Activated naive CD8-positive, alpha-beta T cell treated with anti-CD3 and anti-CD28 coated beads, Interleukin-2, amount 10 ng/mL, durations not matched to agents 7 days and 5 days (primary cell): ENCODE measurements at regions not wholly inside any gene's neighbourhood (a gene's known extent, or its start where the extent isn't known, plus 50 kb on each side); places are given as distances from the start of the nearest gene placed in this dataset.

ENCODE experiments used
- ATAC-seq: fragments of 150-1000 bp; cut with Tn5 transposase; one replicate; pipeline ENCODE4 v1.10.0; 2021; ENCODE audit warnings: low read depth, moderate library complexity
- POLR2A ChIA-PET: fragments of 350-600 bp; sonication (Branson Sonifier 250); formaldehyde crosslinking; loops from one replicate; lab custom pipeline; 2021; ENCODE audit warnings: antibody characterized with exemption; lab: Charles Lee
- DNase-seq: peaks from one replicate; pipeline ENCODE4 v3.0.0; 2021
- H3K27ac Mint-ChIP-seq: one replicate; pipeline ENCODE4 v1.8.0; 2022; ENCODE audit warnings: mild to moderate bottlenecking, mixed read lengths
- H3K27me3 Mint-ChIP-seq: one replicate; pipeline ENCODE4 v1.8.0; 2022; ENCODE audit warnings: mild to moderate bottlenecking, moderate library complexity, mixed read lengths
- H3K36me3 Mint-ChIP-seq: one replicate; pipeline ENCODE4 v1.8.0; 2021; ENCODE audit warnings: mild to moderate bottlenecking, mixed read lengths
- H3K4me1 Mint-ChIP-seq: one replicate; pipeline ENCODE4 v1.8.0; 2021; ENCODE audit warnings: mixed read lengths
- H3K4me3 Mint-ChIP-seq: one replicate; pipeline ENCODE4 v1.8.0; 2022; ENCODE audit warnings: mild to moderate bottlenecking, moderate library complexity, mixed read lengths
- H3K9me3 Mint-ChIP-seq: one replicate; pipeline ENCODE4 v1.8.0; 2021; ENCODE audit warnings: mixed read lengths

DNA sequence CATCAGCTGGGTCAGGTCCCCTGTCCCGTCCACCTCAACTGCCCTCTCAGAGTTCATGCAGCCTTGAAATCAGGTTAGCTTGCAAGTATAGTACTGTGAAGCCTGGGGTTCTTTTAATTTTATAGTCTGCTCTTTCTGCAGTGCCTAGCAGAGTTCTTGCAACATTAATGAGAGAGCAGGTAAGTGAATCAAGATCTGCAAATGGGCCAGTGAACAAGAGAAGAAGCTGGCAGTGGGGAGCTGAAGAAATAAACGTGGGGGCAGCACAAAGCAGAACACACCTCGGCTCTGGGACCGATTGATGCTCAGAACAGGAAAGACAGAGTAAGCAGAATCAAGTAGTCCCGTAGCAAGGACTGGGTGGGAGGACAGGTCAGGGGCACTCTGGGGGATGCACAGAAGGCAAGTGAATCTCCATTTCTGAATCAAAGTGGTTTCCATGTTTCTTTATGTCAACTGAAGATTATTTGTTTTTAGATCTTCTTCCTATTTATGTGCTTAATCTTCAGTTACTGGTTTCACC lies 675.5 kb downstream of the RNF144A start:
- H3K4me1 Mint-ChIP-seq, result peaks cover 17% of the 10 kb centered on the region
- no peak overlapping the region for H3K27ac Mint-ChIP-seq
- peaks cover 6% of the 10 kb centered on the region for H3K9me3 Mint-ChIP-seq
- H3K27me3 Mint-ChIP-seq, result no peaks in the 10 kb centered on the region
- H3K4me3 Mint-ChIP-seq, result no peak overlapping the region
- H3K36me3 Mint-ChIP-seq, result peaks cover 11% of the 10 kb centered on the region
- DNase-seq, result no peak
- POLR2A ChIA-PET, result interaction anchor here (0.7 to 1.6 kb wide), 4 partner anchors 13 to 161 kb away, joined by 4 to 6 read pairs (median 5); no protein-coding TSS in a partner anchor
- peak; percentile 45 for ATAC-seq

- Mint-ChIP-seq H3K4me3 (no peak overlapping the region), H3K4me1 (peaks cover 18% of the 10 kb centered on the region), H3K36me3 (peaks cover 10% of the 10 kb centered on the region), H3K27ac (no peak overlapping the region), H3K27me3 (no peaks in the 10 kb centered on the region), H3K9me3 (peaks cover 3% of the 10 kb centered on the region)
- POLR2A ChIA-PET, result interaction anchor here (0.7 to 1.6 kb wide), 3 partner anchors 26 to 162 kb away, joined by 4 to 6 read pairs (median 6); no protein-coding TSS in a partner anchor
- ATAC-seq (no peak), DNase-seq (no peak)
Measured at GRCh38 chr2:7593360-7593759, 676.1 kb downstream of the RNF144A start.

- no peak overlapping the region for H3K27ac Mint-ChIP-seq
- no peaks in the 10 kb centered on the region for H3K27me3 Mint-ChIP-seq
- DNase-seq (no peak), ATAC-seq (no peak)
- peaks cover 3% of the 10 kb centered on the region for H3K9me3 Mint-ChIP-seq
- POLR2A ChIA-PET, result interaction anchor here (1.3 kb wide), 1 partner anchor 77 kb away, joined by 4 read pairs; no protein-coding TSS in a partner anchor
- H3K4me1 Mint-ChIP-seq, result peaks cover 23% of the 10 kb centered on the region
- peaks cover 10% of the 10 kb centered on the region for H3K36me3 Mint-ChIP-seq
- H3K4me3 Mint-ChIP-seq, result no peak overlapping the region
Measured at GRCh38 chr2:7594211-7594610, 677.0 kb downstream of the RNF144A start.

GRCh38 chr2:7595206-7595605 lies 678.0 kb downstream of the RNF144A start:
- Mint-ChIP-seq H3K27me3 (no peaks in the 10 kb centered on the region), H3K4me1 (peaks cover 25% of the 10 kb centered on the region), H3K9me3 (peaks cover 5% of the 10 kb centered on the region), H3K36me3 (peaks cover 14% of the 10 kb centered on the region), H3K27ac (no peak overlapping the region), H3K4me3 (no peak overlapping the region)
- no peak for DNase-seq
- no peak for ATAC-seq
- POLR2A ChIA-PET, result interaction anchor here (1.2 to 1.3 kb wide), 2 partner anchors 76 to 1087 kb away, joined by 3 to 4 read pairs; partner anchors contain the start of gene ID2

DNA sequence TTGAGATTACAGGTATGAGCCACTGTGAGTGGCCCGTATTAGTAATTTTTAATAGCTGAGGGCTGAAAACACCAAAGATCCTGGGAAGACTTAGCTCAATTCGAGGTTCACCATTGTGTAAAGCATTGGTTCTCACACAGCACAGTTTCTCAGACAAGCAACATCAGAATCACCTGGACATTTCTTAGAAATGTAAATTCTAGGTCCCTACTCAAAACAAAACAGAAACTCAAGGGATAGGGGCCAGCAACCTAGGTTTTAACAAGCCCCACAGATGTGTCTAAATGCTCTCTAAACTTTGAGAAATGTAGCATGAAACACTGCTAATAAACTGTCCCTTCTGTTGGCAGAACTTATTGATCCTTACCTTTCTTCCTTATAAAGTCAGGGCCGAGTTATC lies 681.2 kb downstream of the RNF144A start:
- Mint-ChIP-seq H3K36me3 (peaks cover 21% of the 10 kb centered on the region), H3K9me3 (peaks cover 9% of the 10 kb centered on the region), H3K27ac (no peak overlapping the region), H3K27me3 (no peaks in the 10 kb centered on the region), H3K4me1 (peaks cover 19% of the 10 kb centered on the region), H3K4me3 (no peak overlapping the region)
- POLR2A ChIA-PET, result no interaction called here
- ATAC-seq (peak; percentile 58), DNase-seq (no peak)

DNA sequence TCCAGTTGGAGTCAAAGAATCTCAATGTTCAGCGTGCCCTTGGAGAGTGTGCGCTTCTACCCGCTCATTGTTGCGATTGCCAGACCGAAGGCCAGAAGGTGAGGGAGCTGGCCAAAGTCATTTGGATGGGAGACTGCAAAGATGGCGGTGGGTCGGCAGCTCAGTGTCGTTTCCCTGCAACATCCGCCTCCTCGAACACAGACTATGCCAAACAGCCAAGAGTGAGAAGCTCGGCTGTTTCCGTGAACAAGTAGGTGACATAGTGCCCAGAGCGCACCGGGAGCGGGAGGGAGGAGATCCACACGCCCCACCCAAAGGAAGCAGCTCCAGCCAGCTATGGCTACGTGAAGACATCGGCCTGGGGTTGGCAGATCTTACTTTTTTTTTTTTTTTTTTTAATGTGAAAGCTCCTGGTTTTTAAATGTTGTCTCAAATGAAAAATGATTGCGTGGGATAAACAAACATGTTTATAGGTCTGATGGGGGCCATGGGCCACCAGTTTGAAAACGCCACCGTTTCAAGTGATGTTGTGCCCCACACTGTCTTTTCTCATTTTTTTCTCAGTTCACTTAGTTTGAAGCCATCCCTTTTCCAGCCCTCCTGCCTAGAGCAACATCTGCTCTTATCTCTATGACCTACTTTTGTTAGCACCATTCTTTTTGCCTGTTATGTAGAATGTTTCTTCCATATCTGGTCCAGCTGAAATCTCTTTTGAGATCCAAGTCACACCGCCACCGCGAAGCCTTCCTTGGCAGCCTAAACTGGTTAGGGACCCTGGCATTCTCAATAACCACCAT lies 682.4 kb downstream of the RNF144A start:
- H3K27me3 Mint-ChIP-seq, result no peaks in the 10 kb centered on the region
- POLR2A ChIA-PET, result no interaction called here

GRCh38 chr2:7601990-7602389 lies 684.8 kb downstream of the RNF144A start:
- no peak for ATAC-seq
- H3K27me3 Mint-ChIP-seq, result no peaks in the 10 kb centered on the region
- H3K9me3 Mint-ChIP-seq, result peaks cover 9% of the 10 kb centered on the region
- no peak for DNase-seq
- H3K36me3 Mint-ChIP-seq, result peaks cover 16% of the 10 kb centered on the region
- no peak overlapping the region for H3K4me3 Mint-ChIP-seq
- no peak overlapping the region for H3K27ac Mint-ChIP-seq
- POLR2A ChIA-PET, result no interaction called here
- peaks cover 19% of the 10 kb centered on the region for H3K4me1 Mint-ChIP-seq

More for the DNA sequence above, 682.4 kb downstream of the RNF144A start:
- DNase-seq (no peak), ATAC-seq (no peak)
- Mint-ChIP-seq H3K9me3 (peaks cover 9% of the 10 kb centered on the region), H3K27ac (no peak overlapping the region), H3K36me3 (peaks cover 18% of the 10 kb centered on the region), H3K4me3 (no peak overlapping the region), H3K4me1 (peaks cover 19% of the 10 kb centered on the region)

DNA sequence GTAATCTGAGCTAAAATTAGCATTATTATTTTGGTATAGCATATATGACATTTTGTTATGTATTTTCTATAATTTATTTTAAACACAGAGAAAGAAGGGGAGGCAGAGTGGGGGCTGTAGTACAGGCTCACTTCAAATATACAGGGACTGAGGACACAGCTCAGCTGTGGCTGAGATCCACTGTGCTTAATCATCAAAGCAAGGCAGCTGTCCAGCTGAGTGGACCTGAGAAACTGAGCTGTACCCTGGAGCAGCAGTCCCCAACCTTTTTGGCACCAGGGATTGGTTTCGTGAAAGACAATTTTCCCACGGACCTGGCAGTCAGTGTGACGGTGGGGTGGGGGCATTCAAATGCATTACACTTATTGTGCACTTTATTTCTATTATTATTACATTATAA lies 687.2 kb downstream of the RNF144A start:
- H3K4me1 Mint-ChIP-seq, result peaks cover 9% of the 10 kb centered on the region
- H3K4me3 Mint-ChIP-seq, result no peak overlapping the region
- DNase-seq (no peak), ATAC-seq (no peak)
- POLR2A ChIA-PET, result no interaction called here
- H3K27me3 Mint-ChIP-seq, result no peaks in the 10 kb centered on the region
- no peak overlapping the region for H3K27ac Mint-ChIP-seq
- peaks cover 13% of the 10 kb centered on the region for H3K36me3 Mint-ChIP-seq
- H3K9me3 Mint-ChIP-seq, result peaks cover 9% of the 10 kb centered on the region

DNA sequence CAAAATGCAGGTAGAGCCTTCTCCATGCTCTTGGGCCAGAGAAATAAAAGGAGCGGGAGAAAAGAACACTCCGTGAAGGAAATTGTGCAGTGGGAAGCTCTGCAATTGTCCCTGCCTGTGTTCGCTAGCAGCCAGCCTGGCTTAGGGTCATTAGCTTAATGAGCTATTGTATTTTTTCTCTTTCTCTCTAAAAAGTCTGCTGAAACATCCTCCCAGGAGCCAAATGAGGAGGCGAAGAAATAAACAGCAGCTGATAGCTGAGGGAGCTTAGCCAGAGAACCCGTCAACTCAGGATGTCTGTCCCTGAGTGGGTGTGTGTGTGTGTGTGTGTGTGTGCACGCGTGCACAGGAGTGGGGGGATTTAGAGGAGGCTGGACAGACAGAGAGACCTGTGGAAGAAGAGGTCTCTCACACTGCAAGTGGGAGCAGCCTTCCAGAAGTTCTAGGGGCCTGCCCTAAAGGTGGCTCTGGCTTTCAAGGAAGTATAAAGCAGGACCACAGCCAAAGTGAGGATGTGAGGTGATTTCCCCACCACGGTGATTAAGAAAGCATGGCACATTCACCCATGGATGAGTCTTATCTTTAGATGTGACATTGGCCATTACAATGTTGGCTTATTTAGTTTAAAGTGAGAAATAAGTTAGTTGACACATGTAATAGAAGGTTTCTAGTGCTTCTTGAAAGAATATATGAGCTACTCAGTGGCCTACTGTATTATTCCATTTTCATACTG lies 690.4 kb downstream of the RNF144A start:
- Mint-ChIP-seq H3K27me3 (no peaks in the 10 kb centered on the region), H3K4me1 (peaks cover 30% of the 10 kb centered on the region), H3K27ac (no peak overlapping the region), H3K4me3 (no peak overlapping the region), H3K9me3 (no peaks in the 10 kb centered on the region), H3K36me3 (peaks cover 2% of the 10 kb centered on the region)
- POLR2A ChIA-PET, result no interaction called here
- ATAC-seq (no peak), DNase-seq (no peak)

GRCh38 chr2:7609556-7609955 lies 692.3 kb downstream of the RNF144A start:
- no peak for DNase-seq
- H3K4me3 Mint-ChIP-seq, result peak overlapping the region; percentile 20
- POLR2A ChIA-PET, result interaction anchor here (1.1 to 1.4 kb wide), 3 partner anchors 61 to 1072 kb away, joined by 3 to 4 read pairs (median 4); partner anchors contain the start of gene ID2
- H3K27ac Mint-ChIP-seq, result peak overlapping the region; percentile 83
- H3K27me3 Mint-ChIP-seq, result no peaks in the 10 kb centered on the region
- ATAC-seq, result peak; percentile 33
- no peaks in the 10 kb centered on the region for H3K9me3 Mint-ChIP-seq
- H3K4me1 Mint-ChIP-seq, result peaks cover 30% of the 10 kb centered on the region
- H3K36me3 Mint-ChIP-seq, result no peaks in the 10 kb centered on the region

GRCh38 chr2:7609974-7610373 lies 692.8 kb downstream of the RNF144A start:
- Mint-ChIP-seq H3K4me3 (peak overlapping the region; percentile 20), H3K27ac (peak overlapping the region; percentile 83), H3K36me3 (no peaks in the 10 kb centered on the region), H3K9me3 (no peaks in the 10 kb centered on the region), H3K4me1 (peaks cover 30% of the 10 kb centered on the region), H3K27me3 (no peaks in the 10 kb centered on the region)
- POLR2A ChIA-PET, result interaction anchor here (1.1 to 1.4 kb wide), 3 partner anchors 61 to 1072 kb away, joined by 3 to 4 read pairs (median 4); partner anchors contain the start of gene ID2
- ATAC-seq (peak; percentile 67), DNase-seq (no peak)

- no peaks in the 10 kb centered on the region for H3K9me3 Mint-ChIP-seq
- DNase-seq (no peak), ATAC-seq (peak; percentile 29)
- POLR2A ChIA-PET, result interaction anchor here (1.3 kb wide), 1 partner anchor 60 kb away, joined by 3 read pairs; no protein-coding TSS in a partner anchor
- H3K27me3 Mint-ChIP-seq, result no peaks in the 10 kb centered on the region
- H3K27ac Mint-ChIP-seq, result peak overlapping the region; percentile 83
- peak overlapping the region; percentile 59 for H3K4me3 Mint-ChIP-seq
- peaks cover 30% of the 10 kb centered on the region for H3K4me1 Mint-ChIP-seq
- H3K36me3 Mint-ChIP-seq, result peaks cover 2% of the 10 kb centered on the region
Measured at GRCh38 chr2:7611750-7612149, 694.5 kb downstream of the RNF144A start.

GRCh38 chr2:7612969-7613368 lies 695.8 kb downstream of the RNF144A start:
- POLR2A ChIA-PET, result no interaction called here
- no peak overlapping the region for H3K27ac Mint-ChIP-seq

More at GRCh38 chr2:7612969-7613368, 695.8 kb downstream of the RNF144A start:
- Mint-ChIP-seq H3K4me1 (peaks cover 28% of the 10 kb centered on the region), H3K4me3 (no peak overlapping the region), H3K27me3 (no peaks in the 10 kb centered on the region), H3K9me3 (no peaks in the 10 kb centered on the region), H3K36me3 (peaks cover 2% of the 10 kb centered on the region)
- ATAC-seq, result no peak
- no peak for DNase-seq
